ENCODE measurements at regions not wholly inside any gene's neighbourhood (a gene's known extent, or its start where the extent isn't known, plus 50 kb on each side); places are given as distances from the start of the nearest gene placed in this dataset.

DNA sequence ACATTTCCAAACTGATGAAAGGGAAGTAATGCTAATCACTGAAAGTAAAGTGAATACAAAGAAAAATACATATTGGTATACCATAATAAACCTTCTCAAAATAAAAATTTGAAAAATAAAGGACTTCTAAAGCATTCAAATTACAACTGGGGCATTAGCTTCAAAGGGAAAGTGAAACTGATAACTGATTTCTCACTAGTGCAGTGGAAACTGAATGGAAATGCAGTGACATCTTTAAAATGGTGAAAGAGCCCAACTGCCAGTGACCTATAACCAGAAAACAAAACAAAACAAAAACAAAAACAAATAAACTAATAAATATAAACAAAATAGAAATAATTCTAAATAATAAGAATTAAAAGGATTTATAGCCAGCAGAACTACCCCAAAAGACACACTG is 297.5 kb upstream of the GRIN3A start:
- H3K36me3 ChIP-seq (ENCODE audit: control insufficient read depth, insufficient read depth, low read length) = no peaks in the 10 kb centered on the region
- H3K27me3 ChIP-seq (ENCODE audit: control insufficient read depth, insufficient read depth, low read length) = no peaks in the 10 kb centered on the region
- TF ChIP-seq, protein P1, sequence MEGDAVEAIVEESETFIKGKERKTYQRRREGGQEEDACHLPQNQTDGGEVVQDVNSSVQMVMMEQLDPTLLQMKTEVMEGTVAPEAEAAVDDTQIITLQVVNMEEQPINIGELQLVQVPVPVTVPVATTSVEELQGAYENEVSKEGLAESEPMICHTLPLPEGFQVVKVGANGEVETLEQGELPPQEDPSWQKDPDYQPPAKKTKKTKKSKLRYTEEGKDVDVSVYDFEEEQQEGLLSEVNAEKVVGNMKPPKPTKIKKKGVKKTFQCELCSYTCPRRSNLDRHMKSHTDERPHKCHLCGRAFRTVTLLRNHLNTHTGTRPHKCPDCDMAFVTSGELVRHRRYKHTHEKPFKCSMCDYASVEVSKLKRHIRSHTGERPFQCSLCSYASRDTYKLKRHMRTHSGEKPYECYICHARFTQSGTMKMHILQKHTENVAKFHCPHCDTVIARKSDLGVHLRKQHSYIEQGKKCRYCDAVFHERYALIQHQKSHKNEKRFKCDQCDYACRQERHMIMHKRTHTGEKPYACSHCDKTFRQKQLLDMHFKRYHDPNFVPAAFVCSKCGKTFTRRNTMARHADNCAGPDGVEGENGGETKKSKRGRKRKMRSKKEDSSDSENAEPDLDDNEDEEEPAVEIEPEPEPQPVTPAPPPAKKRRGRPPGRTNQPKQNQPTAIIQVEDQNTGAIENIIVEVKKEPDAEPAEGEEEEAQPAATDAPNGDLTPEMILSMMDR (IDR thresholded peaks at IDR 0.05; ENCODE audit: insufficient read depth, low read length, severe bottlenecking) = no peak
- no peak for FAIRE-seq
- no peak for DNase-seq (ENCODE audit: low read depth)
- H3K4me3 ChIP-seq (ENCODE audit: low read depth, low read length) = no peak overlapping the region

DNA sequence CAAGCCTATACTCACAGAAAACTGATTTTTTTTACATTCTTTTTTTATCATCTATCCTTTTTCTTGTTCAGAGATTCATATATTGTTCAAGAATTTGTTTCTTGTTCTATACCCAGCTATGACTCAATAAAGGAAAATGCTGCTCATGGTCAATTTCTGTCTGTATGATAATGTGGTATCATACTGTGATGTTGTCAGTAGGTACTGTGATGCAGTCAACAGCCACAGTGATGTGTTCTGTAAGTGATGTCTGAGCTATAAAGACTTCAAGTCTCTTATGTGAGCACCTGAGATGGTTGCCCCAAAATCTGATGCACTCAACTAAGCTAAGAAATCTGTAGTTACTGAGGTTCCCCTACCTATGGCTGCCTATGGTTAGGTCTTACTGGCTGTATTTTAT is 294.2 kb upstream of the GRIN3A start:
- H3K4me3 ChIP-seq (ENCODE audit: low read depth, low read length) = no peak overlapping the region
- no peaks in the 10 kb centered on the region for H3K27me3 ChIP-seq (ENCODE audit: control insufficient read depth, insufficient read depth, low read length)
- FAIRE-seq (no peak), DNase-seq (ENCODE audit: low read depth) (no peak)
- no peaks in the 10 kb centered on the region for H3K36me3 ChIP-seq (ENCODE audit: control insufficient read depth, insufficient read depth, low read length)
- TF ChIP-seq, protein P1 (IDR thresholded peaks at IDR 0.05; ENCODE audit: insufficient read depth, low read length, severe bottlenecking) = no peak

DNA sequence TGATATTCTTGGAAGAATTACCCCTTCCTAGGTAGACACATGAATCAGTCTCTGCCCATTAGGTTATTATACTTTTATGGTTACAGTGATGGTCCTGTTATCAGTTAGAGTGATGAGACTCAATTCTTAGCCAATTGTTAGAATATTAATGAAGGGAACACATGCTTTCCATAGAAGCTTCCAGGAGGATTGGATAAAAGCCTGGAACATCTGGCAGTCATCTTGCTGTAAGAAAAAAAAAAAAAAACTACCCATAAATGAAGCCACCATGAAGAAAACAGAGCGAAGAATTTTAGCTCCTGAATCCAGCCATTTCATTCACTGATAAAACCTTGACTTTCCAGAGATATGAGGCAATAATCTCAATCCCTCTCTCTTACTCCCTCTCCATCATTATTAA is 262.5 kb upstream of the GRIN3A start:
- TF ChIP-seq, protein P1 (IDR thresholded peaks at IDR 0.05; ENCODE audit: insufficient read depth, low read length, severe bottlenecking) = no peak
- Histone ChIP-seq H3K36me3 (ENCODE audit: control insufficient read depth, insufficient read depth, low read length) (no peaks in the 10 kb centered on the region), H3K4me3 (ENCODE audit: low read depth, low read length) (no peak overlapping the region), H3K27me3 (ENCODE audit: control insufficient read depth, insufficient read depth, low read length) (no peaks in the 10 kb centered on the region)
- no peak for DNase-seq (ENCODE audit: low read depth)
- no peak for FAIRE-seq

DNA sequence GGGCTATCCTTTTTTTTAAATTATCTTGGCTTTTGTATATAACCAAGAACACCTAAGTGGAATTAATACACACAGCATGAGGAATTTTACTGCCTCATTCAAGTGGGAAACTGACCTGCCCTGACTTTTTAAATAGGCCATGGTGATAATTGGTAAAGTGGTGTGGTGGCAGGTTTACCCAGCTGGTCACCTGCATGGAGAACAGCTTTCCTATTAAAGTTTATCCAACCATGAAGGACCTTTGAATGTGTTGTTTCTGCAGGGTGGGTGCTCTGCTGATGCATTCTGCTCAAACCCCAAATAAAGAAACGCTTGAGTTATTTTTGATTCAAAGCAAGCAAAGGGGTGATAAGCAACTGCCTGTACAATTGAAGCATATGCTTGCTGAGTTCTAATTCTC is 261.0 kb upstream of the GRIN3A start:
- FAIRE-seq = no peak
- TF ChIP-seq, protein P1 (IDR thresholded peaks at IDR 0.05; ENCODE audit: insufficient read depth, low read length, severe bottlenecking) = no peak
- Histone ChIP-seq H3K4me3 (ENCODE audit: low read depth, low read length) (no peak overlapping the region), H3K36me3 (ENCODE audit: control insufficient read depth, insufficient read depth, low read length) (no peaks in the 10 kb centered on the region), H3K27me3 (ENCODE audit: control insufficient read depth, insufficient read depth, low read length) (no peaks in the 10 kb centered on the region)
- no peak for DNase-seq (ENCODE audit: low read depth)

DNA sequence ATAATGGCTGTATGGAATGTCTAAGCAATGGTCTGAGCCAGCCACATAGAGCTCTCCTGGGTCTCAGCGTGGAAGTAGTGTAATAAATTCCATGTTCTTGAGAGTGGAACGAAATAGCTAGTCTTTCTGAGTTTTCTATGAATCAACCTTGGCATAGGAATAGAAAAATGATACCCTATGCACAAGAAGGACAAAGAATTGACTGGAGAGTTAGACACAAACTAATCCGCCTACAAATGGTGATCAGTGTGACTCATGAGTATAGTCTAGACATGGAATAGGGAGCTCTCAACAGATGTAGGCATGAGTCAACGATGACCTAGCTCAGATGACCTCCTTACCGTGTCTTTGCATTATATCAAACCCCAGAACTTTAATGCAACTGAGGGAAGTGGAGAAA is 256.8 kb upstream of the GRIN3A start:
- no peaks in the 10 kb centered on the region for H3K27me3 ChIP-seq (ENCODE audit: control insufficient read depth, insufficient read depth, low read length)
- no peak for FAIRE-seq
- no peaks in the 10 kb centered on the region for H3K36me3 ChIP-seq (ENCODE audit: control insufficient read depth, insufficient read depth, low read length)
- DNase-seq (ENCODE audit: low read depth) = peak; percentile 98
- TF ChIP-seq, protein P1 (IDR thresholded peaks at IDR 0.05; ENCODE audit: insufficient read depth, low read length, severe bottlenecking) = no peak
- H3K4me3 ChIP-seq (ENCODE audit: low read depth, low read length) = no peak overlapping the region

DNA sequence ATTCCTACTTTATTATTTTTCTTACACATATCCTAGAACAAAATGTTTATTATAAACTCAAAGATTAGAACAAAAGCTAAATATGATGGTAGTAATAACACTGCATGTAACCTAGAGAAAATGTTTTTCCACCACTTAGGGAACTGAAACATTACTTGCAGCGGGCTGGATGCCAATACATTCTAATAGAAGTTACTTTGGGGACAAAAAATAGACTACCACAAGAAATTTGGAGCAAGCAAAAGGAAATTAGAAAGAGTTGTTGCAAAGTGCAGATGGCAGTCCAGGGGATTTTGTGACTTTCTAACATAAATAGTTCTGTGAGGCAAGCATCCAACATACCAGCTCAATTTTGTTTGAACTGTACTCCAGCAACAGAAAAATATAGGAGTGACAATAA is 255.3 kb upstream of the GRIN3A start:
- DNase-seq (ENCODE audit: low read depth) (no peak), FAIRE-seq (no peak)
- no peak overlapping the region for H3K4me3 ChIP-seq (ENCODE audit: low read depth, low read length)
- H3K36me3 ChIP-seq (ENCODE audit: control insufficient read depth, insufficient read depth, low read length) = no peaks in the 10 kb centered on the region
- TF ChIP-seq, protein P1 (IDR thresholded peaks at IDR 0.05; ENCODE audit: insufficient read depth, low read length, severe bottlenecking) = no peak
- no peaks in the 10 kb centered on the region for H3K27me3 ChIP-seq (ENCODE audit: control insufficient read depth, insufficient read depth, low read length)
